GM18868 (cell line): ENCODE measurements at regions not wholly inside any gene's neighbourhood (a gene's known extent, or its start where the extent isn't known, plus 50 kb on each side); places are given as distances from the start of the nearest gene placed in this dataset.
"Not testable (repeated sequence)": the region's sequence is repeated elsewhere in the genome, so short reads cannot be mapped to it uniquely, and the experiment has no call there.

Experiments used
- ATAC-seq: cut with Tn5 transposase; IDR thresholded peaks from one replicate; pipeline ENCODE4 v1.9.1; 2021; ENCODE audit warnings: mild to moderate bottlenecking, moderate library complexity; ENCODE audit not compliant: unreplicated experiment

DNA sequence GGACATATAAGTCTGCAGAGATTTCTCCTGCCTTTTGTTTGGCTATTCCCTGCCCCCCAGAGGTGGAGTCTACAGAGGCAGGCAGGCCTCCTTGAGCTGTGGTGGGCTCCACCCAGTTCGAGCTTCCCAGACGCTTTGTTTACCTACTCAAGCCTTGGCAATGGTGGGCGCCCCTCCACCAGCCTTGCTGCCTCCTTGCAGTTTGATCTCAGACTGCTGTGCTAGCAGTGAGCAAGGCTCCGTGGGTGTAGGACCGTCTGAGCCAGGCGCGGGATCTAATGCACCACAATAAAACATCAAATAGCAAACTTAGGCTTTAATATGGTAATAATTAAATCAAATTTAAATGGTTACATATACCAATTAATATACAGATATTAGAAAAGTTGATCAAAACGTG, 525.4 kb downstream of the RERGL start:
- ATAC-seq: not testable (repeated sequence)

DNA sequence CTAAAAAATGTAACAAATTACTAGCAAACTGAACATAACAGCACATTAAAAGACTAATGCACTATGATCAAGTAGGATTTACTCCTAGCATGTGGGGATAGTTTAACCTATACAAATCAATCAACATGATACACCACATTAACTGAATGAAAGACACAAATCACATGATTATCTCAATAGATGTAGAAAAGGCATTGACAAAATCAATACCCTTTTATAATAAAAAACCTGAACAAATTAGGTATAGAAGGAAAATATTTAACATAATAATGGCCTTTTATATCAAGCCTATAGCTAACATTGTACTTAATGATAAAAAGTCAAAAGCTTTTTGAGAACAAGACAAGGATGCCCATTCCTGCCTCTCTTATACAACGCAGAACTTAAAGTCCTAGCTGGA, 540.0 kb downstream of the RERGL start:
- ATAC-seq: no peak

GRCh38 chr12:17540921-17541320, 549.1 kb downstream of the RERGL start:
- no peak for ATAC-seq

DNA sequence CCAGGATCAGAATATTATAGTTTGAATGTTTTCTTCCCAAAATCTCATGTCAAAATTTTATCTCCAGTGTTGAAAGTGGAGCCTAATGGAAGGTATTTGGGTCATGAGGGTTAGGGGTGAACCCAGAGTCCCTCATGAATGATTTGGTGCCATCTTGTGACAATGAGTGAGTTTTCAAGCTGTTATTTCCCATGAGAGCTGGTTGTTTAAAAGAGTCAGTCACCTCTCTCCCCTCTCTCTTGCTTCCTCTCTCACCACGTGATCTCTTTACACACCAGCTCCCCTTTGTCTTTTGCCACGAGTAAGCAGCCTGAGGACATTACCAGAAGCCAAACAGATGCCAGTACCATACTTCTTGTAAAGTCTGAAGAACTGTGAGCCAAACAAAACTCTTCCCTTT, 561.6 kb downstream of the RERGL start:
- no peak for ATAC-seq

DNA sequence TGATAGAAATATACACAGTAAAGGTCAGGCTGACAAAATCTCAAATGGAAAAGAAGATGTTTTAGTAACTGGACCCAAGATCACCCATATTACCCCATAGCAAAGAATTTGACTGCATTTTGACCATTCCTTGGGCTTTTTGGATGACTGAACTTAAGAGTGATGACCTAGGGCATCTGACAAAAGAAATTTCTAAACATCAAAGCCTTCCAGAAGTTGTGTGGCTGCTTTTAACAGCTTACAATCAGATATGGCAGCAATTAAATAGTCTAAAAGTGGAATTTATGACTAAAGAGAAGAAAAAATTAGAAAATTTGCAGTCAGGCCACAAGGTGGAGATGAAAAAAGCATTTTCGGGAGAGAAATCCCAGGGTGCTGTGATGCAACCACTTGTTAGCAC, 563.0 kb downstream of the RERGL start:
- ATAC-seq: no peak

GRCh38 chr12:17511369-17511768, 578.6 kb downstream of the RERGL start:
- no peak for ATAC-seq

- ATAC-seq: no peak
Measured at GRCh38 chr12:17507336-17507735, 582.7 kb downstream of the RERGL start.

GRCh38 chr12:17503742-17504141, 586.3 kb downstream of the RERGL start:
- no peak for ATAC-seq

- ATAC-seq: no peak
Measured at GRCh38 chr12:17489452-17489851, 600.5 kb downstream of the RERGL start.

DNA sequence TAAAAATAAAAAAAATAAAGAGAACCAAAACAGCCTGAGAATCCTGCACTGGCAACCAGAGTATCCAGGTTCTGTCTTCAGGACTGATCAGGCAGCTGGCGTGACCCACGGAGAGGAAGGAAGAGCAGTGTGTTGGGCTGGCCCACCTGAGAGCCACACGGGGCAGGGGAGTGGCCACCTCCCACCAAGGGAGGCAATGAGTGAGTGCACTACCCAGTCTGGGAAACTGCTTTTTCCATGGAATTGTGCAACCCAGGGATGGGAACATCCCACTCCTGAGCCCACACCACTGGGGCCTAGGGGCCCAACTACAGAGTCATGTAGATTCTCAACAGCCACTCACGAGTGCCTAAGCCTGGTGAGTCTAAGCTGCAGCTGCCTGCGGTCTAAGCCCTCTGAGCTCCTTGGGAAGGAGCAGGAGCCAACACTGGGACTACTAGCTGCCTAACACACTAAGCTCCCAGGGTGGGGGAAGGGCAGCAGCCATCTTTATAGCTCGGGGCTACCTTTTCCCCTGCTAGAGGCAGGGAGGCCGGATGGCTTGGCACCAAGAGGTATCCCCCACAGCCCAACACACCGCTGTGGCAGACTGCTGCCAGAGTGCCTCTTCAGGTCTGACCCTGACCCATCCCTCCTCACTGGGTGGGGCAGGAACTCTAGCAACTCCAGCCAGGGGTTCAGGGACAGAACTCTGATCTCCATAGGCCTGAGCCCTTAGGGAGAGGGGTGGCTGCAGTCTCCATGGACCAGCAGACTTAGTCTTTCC, 610.9 kb downstream of the RERGL start:
- no peak for ATAC-seq

DNA sequence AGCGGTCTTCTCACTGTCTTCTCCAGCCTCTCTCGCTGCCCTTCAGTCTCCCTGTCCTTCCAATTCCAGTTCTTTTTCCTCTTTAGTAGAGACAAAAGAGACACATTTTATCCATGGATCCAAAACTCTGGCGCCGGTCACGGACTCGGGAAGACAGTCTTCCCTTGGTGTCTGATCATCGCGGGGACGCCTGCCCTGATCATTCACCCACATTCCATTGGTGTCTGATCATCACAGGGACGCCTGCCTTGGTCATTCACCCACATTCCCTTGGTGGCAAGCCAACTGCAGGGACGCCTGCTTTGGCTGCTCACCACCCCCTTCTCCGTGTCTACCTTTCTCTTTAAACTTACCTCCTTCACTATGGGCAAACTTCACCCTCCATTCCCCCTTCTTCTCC, 619.5 kb downstream of the RERGL start:
- ATAC-seq: no peak

GRCh38 chr12:17459214-17459613, 630.8 kb downstream of the RERGL start:
- ATAC-seq: no peak

DNA sequence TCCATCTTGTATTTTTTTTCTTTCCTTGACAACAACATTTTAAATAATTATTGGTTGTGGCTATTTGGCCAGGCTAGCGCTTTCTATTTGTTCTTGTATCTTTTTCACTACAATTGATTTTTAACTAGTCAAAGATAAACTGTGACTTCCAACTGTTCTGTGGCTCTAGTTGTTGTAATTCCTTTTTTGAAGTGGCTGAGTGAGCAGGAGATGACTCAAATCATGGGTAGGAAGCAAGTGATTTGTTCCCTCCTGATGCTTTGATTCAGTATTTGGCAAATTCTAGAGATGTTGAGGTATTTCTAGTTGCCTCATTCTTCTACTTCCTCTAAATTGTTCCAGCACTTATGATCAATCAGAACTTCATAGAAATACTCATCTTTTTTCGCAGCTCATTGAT, 633.5 kb downstream of the RERGL start:
- ATAC-seq: no peak

- no peak for ATAC-seq
Measured at GRCh38 chr12:17438141-17438540, 651.9 kb downstream of the RERGL start.

DNA sequence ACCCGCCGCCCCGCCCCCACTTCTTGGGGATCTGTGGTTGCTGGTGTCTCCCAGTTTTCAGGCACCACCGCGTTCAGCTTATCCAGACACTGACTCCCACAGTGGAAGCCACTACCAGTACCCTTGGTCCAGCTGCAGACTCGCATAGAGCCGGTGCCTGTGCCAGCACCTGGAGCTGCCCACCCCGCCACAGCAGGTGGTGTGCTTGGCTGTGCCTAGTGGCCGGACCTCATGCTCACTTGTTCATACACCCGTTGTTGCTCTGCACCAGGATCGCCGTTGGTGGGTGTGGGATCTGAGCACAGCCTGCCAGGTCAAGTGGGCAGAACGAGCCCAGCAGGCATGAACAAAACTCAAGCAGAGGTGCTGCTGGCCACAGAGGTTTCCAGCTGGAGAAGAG, 673.2 kb downstream of the RERGL start:
- ATAC-seq: no peak

DNA sequence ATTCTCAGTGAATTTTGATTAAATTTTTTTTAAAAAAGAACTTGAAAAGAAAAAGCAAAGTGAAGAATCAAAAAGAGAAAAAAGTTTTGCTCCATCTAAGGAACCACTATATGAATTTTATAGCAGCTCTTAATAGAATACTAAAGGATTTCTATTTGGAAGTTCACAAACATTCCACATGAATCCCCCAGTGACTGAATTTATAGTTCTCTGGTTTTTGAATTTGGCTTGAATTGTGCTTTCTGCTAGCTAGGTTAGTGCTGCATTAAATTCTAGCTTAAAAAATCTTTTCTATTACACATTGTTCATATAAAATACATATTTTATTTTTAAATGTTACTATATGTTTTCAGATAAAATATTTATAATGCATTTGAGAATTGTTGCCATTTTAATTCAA, 675.4 kb downstream of the RERGL start:
- ATAC-seq: no peak

DNA sequence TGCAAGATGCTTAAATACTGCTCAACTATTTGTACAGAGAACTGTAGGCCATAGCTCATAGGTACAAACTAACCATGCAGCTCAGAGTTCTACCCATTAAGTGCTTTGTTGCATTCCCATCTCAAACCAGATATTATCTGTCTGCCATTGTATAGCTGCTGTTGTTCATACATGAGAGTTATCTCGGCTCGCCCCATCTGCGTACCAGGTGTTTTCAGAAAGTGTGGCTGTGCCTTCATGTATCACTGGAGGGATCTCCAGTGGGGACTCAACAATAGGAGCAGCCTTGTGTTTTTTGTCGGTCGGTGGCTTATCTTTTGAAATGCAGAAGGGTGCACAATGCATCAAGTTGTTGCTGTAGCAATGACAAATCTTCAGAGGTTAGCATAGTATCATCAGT, 678.3 kb downstream of the RERGL start:
- ATAC-seq: no peak

DNA sequence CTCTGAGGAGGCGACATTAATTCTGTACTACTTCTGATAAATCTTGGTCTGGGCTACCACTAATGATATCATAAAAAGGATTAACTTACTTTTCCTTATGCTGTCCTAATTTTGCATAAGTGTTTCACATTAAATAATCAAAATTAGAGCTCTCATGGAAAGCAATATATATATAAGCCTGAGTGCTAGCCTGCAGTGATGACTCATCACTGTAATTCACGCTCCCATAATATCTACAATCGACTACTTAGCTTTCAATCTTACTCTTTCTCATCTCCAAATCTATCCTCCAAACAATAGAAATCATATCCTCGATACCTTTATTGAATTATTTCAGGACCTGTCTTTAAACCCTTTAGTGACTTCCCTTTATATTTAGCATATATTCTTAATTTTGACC, 701.3 kb downstream of the RERGL start:
- no peak for ATAC-seq

- no peak for ATAC-seq
Measured at GRCh38 chr12:17383321-17383720, 706.7 kb downstream of the RERGL start.

DNA sequence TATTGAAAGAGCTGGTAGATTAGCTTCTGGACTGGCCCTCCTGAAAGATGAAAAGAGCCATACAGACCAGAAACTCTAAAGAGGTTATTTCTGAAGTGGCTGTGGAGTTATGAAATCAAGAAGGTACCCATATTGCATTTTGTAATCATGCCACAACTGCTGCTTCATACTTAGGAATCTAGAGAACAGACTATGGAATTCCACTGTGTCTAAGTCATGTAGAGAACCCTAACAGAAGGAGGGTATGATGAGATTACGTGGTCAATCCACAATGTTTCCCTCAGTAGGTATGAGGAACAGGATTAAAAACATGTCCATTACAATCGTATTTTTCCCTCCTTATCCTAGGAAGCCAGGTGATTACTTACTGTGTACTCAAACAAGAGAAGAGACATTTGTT, 708.8 kb downstream of the RERGL start:
- ATAC-seq: no peak

- ATAC-seq: no peak
Measured at GRCh38 chr12:17372508-17372907, 717.5 kb downstream of the RERGL start.

DNA sequence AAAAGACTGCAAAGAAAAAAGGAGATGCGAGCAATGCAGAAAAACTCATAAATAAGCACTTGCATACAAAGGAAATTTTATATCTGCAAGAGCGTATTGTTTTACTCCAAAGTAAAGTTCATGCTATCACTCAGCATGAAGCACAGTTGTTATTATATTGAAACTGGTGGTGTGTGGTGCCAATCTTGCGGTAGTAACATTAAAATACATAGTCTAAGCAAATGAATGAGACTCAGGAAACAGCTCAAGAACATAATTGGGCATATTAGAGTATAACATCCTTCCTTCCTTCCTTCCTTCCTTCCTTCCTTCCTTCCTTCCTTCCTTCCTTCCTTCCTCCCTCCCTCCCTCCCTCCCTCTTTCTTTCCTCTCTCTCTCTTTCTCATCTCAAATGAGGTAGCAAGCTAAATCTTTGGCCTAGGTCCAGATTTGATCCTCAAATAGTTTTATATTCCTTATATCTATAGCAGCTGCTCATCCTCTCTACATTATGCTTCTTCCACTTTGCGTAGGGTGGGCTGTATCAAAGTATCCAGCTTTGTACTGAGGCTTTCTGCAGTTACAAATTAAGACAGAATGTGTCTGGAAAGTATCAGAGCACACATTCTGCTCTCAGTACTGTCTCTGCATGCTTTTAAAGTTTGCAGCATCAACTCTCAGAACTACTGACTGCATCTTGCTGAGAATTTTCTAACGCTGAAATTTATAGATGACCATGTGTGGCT, 718.3 kb downstream of the RERGL start:
- no peak for ATAC-seq

DNA sequence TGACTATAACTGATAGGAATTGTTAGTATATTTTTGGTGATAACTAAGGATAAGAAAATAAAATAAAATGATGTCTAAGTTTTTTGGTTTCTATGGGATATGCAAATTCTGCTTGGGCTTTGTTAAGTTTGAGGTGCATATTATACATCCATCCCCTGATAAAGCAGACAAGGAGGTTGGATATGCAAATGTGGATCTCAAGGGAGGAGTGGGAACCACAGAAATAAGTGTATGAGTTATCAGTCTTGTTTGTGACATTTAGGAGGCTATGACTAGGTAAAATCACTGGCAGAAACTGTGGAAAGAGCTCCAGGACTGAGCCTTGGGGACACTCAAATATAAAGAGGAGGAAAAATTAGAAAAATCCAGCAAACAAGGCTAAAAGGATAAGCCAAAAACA, 719.4 kb downstream of the RERGL start:
- ATAC-seq: no peak
